Kidney glomerular epithelial cell (primary cell): ENCODE measurements at regions not wholly inside any gene's neighbourhood (a gene's known extent, or its start where the extent isn't known, plus 50 kb on each side); places are given as distances from the start of the nearest gene placed in this dataset.

ENCODE experiments used
- DNase-seq: peaks from one replicate; lab custom pipeline; 2025; lab: John Stamatoyannopoulos, UW

DNA sequence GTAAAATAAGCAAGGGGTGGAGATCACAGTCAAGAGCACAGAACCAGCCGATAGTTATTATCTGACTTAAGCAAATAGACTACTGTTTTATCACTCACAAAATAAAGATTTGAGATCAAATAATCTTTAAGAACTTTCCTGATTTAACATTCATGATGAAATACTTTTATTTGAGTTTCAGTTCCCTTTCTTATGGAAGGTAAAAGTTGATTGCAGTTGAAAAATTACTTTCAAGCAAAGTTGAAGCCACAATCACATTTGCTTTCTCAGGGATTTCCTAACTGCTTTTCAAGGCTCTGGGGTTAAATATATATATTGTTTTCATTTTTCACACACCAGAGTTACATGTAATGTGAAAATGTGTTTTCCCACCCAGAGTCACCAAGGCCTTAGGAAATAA, 599.5 kb downstream of the KCNJ3 start:
- DNase-seq = no peak

DNA sequence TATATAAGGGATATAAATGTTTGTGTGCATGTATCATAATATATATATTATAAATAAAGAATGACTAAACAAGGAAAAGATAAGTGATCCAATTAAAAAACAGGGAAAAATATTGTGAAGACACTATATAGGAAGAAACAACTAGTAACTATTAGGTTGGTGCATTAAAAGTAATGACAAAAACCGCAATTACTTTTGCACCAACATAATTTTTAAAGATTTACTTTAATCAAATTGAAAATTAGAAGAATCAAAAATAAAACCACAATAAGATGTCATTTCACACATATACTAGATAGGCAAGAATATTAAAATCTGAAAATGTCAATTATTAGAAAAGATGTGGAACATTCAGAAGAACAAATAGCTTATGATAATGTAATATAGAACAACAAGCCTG, 595.9 kb downstream of the KCNJ3 start:
- no peak for DNase-seq

DNA sequence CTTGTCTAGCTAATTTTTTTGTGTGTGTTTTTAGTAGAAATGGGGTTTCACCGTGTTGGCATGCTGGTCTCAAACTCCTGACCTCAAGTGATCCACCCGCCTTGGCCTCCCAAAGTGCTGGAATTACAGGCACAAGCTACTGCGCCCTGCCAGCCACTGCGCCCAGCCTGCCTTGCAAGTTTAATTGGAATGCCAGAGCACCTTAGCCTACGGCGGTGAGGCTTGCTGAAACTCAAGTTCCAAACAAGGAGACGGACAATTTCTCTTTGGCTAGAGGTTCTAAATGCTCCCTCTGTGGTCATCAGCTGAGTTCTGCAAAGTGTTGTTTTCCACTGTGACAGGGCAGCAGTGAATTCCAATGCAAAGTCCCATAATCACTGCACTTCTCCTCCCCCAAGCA, 583.4 kb downstream of the KCNJ3 start:
- DNase-seq = no peak

DNA sequence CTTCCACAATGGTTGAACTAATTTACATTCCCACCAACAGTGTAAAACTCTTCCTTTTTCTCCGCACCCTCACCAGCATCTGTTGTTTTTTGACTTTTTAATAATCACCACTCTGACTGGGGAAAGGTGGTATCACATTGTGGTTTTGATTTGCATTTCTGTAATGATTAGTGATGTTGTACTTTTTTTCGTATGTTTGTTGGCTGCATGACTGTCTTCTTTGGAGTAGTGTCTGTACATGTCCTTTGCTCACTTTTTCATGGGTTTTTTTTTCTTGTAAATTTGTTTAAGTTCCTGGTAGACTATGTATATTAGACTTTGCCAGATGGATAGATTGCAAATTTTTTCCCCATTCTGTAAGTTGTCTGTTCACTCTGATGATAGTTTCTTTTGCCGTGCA, 574.8 kb downstream of the KCNJ3 start:
- DNase-seq = no peak

DNA sequence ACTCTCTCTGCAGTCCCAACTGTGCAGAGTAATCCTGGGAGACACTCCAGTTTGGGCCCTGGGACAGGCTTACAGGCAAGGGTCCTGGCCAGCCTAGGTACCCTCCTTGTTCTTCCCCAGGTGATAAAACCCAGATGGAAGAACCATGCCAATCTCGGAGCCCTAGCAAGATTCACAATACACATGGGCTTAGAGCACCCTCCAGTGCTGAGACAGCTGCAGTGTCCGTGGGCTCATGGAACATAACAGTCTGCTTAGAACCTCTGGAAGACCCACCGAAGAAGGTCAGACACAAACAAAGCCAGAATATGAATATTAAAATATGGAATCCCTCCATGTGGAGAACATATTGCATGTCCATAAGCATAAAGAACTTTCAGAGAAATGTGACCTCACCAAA, 568.1 kb downstream of the KCNJ3 start:
- no peak for DNase-seq

DNA sequence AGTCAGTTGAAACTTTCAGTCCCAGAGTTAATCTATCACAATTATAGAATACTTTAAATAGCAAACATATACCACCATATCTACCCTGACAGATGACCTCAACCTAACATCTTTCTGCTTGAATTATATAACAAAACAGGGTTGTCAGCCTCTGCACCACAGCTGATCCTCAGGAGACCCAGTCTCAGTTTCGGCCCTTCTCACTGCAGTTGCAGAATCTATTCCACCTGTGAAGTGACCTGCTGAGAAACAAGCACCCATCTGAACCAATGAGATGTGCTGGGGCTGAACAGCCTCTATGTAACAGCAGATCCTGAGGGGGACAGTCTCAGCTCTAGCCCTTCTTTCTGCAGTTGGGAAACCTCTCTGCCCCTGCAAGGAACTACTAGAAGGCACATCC, 567.6 kb downstream of the KCNJ3 start:
- DNase-seq = no peak

DNA sequence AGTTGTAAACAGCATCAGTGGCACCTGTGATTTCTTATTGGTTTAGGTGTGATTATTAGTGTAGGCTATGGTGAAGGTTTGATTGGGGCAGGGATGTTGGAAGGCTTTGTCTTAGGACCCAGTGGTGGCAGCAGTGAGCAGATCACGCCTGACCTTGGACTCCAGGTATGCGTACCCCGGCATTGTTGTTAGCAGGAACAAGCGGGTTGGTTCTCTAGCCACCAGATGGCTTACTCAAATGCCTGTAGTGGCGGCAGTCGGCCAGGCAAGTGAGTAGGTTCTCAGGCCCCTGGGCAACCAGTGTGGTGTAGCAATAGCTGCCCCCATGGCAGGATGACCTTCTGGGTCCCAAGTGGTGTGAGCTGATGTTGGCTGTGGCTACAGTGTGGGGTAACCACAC, 558.3 kb downstream of the KCNJ3 start:
- no peak for DNase-seq

DNA sequence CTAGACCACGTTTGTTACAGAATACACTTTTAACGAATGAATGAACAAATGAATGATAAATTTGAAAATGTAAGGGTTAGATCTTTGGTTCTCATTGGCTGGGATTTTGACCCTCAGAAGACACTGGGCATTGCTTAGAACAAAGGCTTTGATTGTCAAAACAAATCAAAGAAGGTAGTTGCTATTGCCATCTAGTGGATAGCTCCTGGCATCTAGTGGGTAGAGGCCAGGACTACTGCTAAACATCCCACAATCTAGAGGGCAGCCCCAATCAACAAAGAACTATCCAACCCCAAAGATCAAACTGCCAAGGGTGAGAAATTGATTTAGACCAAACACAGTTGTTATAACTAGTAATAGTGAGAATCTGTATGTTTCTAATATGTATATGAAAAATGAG, 552.3 kb downstream of the KCNJ3 start:
- peak; percentile 20 for DNase-seq

DNA sequence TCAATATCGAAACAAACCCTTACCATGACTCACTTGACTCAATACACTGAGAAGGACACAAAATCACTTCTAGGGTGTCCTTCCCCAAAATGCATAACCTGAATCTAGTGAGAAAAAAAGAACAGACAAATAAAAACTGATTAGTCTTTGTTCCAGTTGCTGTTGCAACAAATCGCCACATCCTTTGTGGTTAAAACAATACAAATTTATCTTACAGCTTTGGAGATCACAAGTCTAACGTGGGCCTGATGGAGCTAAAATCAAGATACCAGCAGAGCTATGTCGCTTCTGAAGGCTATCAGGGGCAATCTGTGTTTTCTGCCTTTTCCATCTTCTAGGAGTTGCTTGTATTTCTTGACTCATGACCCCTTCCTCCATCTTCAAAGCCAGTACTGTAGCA, 541.7 kb downstream of the KCNJ3 start:
- DNase-seq = no peak

DNA sequence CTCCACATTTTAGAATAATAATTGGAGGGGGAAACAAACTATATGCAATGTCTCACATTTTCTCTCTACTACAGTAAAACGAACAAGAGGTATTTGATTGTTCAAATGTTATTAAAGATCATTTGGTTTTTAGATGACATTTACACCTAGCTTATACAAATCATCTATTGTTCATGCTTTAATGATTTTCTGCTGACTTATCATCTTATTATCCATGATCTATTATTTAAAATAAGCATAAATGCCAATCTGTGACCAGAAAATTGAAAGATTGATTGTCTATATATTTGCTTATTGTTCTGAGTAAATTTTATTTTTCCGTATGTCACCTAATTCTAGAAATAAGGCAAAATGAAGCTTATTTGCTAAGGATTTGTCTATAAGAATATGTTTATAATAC, 537.2 kb downstream of the KCNJ3 start:
- no peak for DNase-seq

DNA sequence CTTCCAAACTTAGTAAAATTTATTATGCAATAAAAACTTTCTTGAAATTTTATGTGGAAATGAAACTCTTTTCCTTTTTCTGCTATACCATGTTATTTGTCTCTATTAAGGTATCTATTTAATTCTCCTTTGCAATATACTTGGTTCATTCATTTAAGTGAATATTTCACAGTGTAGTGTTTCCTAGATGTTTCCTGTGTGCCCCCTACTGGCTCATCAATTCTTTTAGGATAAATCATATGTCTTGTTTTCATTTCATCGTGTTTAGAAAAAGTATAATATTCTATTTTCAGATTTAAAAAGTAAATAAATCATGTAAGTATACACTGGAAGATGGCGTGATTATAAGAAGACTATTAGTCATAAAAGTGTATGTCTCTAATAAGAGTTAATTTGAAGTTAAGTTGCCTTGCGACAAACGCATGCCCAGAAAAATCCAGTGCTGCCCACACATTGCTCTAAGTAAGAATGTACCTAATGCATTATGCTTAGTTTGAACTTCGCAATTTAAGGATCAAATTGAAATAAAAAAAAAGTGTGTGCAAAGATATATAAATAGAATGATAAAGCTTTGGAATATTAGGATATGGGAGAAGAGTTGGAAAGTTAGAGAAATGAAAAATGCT, 525.4 kb downstream of the KCNJ3 start:
- peak; percentile 3 for DNase-seq

DNA sequence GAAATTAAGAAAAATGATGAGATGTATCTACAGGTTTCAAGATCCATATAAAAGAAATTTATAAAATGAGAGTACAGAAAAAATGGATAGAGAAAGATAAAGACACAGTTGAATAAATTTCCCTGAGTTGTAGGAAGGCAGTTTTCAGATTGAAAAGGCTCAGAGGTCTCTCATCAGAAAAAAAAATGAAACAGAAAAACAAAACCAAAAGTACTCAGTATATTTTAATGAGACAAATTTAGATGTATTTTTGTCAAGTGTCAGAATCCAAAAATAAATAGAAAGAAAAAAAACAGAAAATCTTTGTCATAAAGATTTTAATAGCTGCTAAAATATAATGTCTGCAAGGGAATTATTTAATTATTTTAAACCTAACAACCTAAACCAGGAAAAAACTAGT, 520.5 kb downstream of the KCNJ3 start:
- DNase-seq = no peak

DNA sequence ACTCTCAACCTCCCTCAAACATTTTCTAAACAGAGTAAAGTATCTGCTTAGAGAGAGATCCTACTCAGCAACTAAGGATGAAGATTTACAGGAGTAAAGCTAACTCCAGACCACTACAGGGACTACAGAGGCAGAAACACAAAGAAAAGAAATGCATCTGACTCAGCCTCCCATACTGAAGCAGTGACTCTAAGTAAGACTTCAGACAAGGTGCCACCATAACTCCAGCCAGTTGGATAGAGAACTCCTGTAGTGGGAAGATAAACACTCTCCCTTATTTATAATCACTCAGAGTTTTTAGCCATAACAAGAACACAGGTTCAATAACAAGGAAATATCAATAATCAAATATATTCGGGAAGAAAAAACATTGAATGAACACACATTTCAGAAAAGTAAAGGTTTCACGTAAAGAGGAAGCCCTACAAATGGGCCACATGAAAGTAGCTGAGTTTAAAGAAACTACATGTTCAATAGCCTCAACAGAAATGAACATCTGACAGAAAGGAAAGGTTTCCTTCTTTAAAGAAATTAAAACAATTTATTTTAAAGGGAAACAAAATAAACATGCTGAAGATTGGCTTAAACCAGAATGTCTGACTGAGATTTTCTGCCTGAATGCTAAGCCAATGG, 519.9 kb downstream of the KCNJ3 start:
- DNase-seq = no peak

DNA sequence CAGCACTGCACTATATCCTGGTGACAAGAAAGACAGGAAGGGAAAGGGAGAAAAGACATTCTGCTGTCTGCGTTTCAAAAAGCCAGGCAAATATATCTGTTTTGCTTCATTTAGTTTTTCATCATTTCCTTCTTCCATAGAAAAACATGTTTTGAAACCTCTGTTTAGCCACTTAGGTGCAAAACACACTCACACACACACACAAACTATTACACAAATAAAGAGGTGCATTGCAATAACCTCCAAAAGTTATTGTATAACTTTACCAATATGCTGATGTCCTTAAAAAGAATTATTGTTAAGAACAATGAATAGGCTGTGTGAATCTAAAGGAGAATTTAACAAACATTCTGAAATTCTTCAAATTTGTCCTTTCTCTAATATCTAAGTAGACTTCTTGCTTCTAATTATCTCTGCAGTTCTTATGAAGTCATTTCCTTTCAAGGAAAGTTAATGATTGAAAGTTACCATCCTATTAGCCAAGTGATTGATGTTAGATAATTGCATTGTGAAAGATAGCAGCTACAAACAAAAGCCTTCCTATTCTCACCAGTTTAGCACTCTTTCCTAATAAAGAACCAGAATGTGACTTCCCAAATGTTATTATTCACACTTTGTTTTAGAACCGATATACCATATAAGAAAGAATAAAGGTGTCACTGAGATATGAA, 516.7 kb downstream of the KCNJ3 start:
- DNase-seq = no peak

DNA sequence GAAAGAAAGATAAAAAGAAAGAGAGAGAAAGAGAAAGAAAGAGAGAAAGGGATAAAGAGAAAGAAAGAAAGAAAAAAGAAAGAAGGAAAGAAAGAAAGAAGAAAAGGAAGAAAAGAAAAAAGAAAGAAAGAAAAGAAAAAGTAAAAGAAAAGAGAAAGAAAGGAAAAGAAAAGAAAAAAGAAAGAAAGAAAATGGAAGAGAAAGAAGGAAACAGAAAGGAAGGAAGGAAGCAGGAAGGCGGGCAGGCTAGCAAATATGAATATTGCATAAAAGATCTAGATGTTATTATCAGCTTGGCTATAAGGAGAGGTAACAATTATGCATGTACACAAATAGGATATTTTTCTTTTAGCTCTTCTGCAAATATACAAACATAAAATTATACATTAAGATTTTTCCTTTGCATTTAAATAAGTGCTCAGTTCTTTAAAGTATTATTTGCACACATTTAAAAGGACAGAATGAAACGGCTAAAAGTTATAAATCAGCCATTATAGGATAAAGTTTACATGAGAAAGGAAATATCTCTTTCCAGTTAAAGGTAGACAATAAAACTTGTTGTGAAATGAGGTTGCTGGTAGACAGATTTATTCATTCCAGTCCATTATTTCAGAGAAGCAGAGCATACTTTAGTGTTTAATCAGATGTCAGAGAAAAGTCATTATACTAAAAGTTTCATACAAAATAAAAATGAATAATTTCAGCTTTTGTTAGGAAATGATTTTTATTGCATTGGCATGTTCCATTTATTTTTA, 511.4 kb downstream of the KCNJ3 start:
- DNase-seq = no peak

DNA sequence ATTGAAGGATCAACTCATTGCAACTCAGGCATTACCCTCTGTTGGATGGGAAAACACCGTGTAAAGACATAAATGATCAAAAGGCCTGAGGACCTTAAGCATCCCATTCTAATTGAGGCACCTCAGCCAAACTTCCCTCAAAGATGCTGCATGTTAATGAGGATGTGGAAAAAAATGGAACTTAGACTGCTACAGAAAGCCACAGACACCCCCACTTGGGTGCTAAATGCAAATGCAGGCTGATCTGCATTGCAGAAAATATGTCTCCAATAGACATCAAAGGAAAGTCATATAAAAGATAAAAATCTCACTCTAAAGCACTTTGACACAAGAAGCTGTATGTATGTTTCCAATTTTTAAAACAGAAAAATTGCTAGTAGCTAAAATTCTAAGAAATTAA, 504.7 kb downstream of the KCNJ3 start:
- no peak for DNase-seq

DNA sequence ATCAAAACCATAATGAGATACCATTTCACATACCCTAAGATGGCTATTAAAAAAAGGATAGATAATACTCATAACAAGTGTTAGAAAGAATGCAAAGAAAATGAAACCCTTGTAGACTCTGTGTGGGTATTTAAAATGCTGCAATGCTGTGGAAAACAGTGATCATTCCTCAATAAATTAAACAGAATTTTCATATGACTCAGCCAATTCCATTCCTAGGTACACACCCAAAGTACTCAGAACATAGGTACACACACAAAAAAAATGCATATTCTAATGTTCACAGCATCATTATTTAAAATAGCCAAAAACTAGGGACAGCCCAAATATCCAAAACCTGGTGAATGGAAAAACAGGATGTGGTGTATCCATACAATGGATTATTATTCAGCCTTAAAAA, 502.3 kb downstream of the KCNJ3 start:
- DNase-seq = no peak

DNA sequence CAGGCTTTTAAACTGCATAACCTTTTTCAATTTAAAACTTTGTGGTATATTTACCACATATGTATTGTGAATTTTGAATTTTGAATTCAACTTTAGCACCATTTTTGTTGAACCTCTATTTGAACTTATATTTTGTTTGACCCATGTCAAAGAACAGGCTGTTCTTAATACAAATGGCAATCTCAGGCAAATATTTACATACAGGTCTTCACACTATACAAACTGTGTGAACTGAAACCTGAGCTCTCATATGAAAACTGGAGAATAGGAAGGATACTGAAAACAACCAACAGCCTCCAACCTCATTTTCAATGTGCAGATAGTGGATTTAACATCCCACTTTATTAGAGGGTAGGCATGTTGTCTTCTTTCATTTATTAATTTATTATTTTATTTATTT, 491.8 kb downstream of the KCNJ3 start:
- no peak for DNase-seq

DNA sequence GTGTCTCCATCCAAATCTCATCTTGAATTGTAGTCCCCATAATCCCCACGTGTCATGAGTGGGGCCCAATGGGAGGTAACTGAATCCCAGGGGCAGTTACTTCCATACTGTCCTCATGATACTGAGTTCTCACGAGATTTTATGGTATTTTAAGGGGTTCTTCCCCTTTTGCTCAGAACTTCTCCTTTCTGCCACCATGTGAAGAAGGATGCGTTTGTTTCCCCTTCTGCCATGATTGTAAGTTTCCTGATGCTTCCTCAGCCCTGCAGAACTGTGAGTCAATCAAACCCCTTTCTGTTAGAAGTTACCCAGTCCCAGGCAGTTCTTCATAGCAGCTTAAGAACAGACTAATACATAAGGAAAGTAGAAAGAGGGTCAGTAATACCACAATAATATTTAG, 480.4 kb downstream of the KCNJ3 start:
- DNase-seq = no peak

DNA sequence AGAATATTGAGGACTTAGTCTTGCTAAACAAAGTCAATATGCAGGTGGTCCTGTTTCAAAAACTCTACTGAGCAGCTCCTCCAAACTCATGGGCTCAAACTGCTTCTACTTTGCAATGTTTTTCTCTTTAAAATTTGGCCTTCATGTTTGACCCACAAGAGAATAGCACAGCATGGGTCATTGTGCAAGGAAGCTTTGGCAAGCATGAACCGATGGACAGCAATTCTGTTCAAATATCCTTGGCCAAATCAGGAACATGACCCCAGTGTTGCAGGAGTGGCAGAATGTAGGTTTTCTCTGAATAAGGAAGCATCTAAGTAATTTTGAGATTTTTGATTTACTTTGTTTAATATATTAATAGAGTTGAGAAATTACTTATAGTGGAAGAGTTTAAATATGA, 477.9 kb downstream of the KCNJ3 start:
- no peak for DNase-seq

DNA sequence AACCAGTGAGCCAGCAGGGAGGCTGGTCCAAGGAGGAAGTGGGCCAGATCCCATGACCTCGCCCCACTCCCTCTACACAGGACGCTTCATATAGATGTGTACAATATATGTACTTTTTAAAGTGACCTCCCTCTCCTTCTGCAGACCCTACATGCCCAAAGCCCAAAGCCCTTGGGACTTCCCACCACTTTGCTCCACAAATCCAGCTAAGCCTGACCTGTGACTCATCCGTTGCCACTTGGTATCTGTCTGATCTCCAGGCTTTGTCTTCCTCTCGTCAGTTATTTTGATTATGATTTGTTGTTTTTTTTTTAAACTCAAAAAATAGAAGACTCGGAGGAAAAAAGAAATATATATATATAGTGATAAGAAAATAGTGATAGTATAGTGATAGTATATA, 470.8 kb downstream of the KCNJ3 start:
- DNase-seq = no peak

DNA sequence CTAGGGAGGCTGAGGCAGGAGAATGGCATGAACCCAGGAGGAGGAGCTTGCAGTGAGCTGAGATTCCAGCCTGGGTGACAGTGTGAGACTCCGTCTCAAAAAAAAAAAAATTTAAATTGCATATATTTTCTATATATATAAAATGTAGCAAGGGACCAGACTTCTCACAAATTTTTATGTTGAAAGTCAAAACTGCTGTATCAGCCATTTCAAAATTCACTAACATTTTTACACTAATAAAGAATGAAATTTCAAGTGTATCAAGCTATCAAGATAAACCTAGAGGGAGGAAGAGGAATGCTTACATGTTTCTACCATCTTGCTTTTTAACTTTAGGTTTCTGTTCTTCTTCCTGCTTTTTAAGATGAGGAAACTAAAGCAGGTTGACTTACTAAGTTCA, 464.0 kb downstream of the KCNJ3 start:
- no peak for DNase-seq

DNA sequence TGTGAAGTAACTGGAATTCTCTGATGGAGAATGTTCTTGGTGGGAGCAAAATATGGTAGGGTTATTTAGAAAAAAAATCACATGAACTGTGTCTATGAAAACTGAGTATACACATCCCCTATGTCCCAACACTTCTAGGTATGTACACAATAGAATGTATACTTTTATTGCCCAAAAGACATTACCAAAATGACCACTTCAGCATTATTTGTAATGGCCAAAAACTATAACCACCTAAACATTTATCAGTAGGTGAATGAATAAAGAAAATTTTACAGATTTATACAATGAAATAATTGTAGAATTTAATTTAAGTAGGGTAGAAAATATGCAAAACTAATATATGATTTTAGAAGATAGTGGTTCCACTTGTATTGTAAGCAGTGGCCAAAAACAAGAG, 462.8 kb downstream of the KCNJ3 start:
- no peak for DNase-seq
